A673 (cell line): ENCODE measurements at regions not wholly inside any gene's neighbourhood (a gene's known extent, or its start where the extent isn't known, plus 50 kb on each side); places are given as distances from the start of the nearest gene placed in this dataset.

ENCODE experiments used
- BruUV-seq: library from RNA; stranded (reverse); fragments of 400-500 nt; replicated peaks from 2 replicates; lab custom pipeline; 2021; lab: Mats Ljungman, UMichigan
- CTCF ChIA-PET: fragments of 300-600 bp; sonication (Branson Sonifier 250); formaldehyde crosslinking; loops from one replicate; lab custom pipeline; 2022; ENCODE audit warnings: antibody characterized with exemption; lab: Charles Lee
- POLR2A ChIA-PET: fragments of 300-600 bp; sonication (Branson Sonifier 250); formaldehyde crosslinking; loops from one replicate; lab custom pipeline; 2022; ENCODE audit warnings: antibody characterized with exemption; ENCODE audit not compliant: low non-redundant PET; lab: Charles Lee
- DNase-seq: peaks from one replicate; pipeline ENCODE4 v3.0.0-alpha.2; 2015; ENCODE audit warnings: low spot score
- H3K27ac ChIP-seq: fragments of 200-600 bp; sonication (generic); 2 replicates; pipeline ENCODE4 v1.5.1; 2016; ENCODE audit warnings: mixed run types, low read depth, mild to moderate bottlenecking, mixed read lengths, antibody characterized with exemption, low read length; ENCODE audit not compliant: poor library complexity, severe bottlenecking
- H3K27me3 ChIP-seq: fragments of 200-600 bp; sonication (generic); replicated peaks from 2 replicates; pipeline ENCODE4 v1.6.1; 2017; ENCODE audit warnings: mixed run types, low read depth, mild to moderate bottlenecking, mixed read lengths, antibody characterized with exemption, low read length; ENCODE audit not compliant: insufficient read depth, poor library complexity
- H3K36me3 ChIP-seq: fragments of 200-600 bp; sonication (generic); 2 replicates; pipeline ENCODE4 v1.6.1; 2016; ENCODE audit warnings: mixed run types, mild to moderate bottlenecking, mixed read lengths, antibody characterized with exemption, low read length; ENCODE audit not compliant: insufficient read depth, poor library complexity, severe bottlenecking
- H3K4me1 ChIP-seq: fragments of 200-600 bp; sonication (generic); 2 replicates; pipeline ENCODE4 v1.6.1; 2017; ENCODE audit warnings: mixed run types, mild to moderate bottlenecking, mixed read lengths, antibody characterized with exemption, low read length; ENCODE audit not compliant: insufficient read depth, poor library complexity, severe bottlenecking
- H3K4me3 ChIP-seq: fragments of 200-600 bp; sonication (generic); 2 replicates; pipeline ENCODE4 v1.5.1; 2016; ENCODE audit warnings: low read depth, mixed run types, mild to moderate bottlenecking, mixed read lengths, low read length; ENCODE audit not compliant: poor library complexity, severe bottlenecking
- H3K9me3 ChIP-seq: fragments of 200-600 bp; sonication (generic); 2 replicates; pipeline ENCODE4 v1.6.1; 2016; ENCODE audit warnings: mixed run types, low read depth, mild to moderate bottlenecking, mixed read lengths, antibody characterized with exemption, low read length; ENCODE audit not compliant: poor library complexity, severe bottlenecking
- EZH2 ChIP-seq: fragments of 200-600 bp; sonication (generic); IDR thresholded peaks from 2 replicates; pipeline ENCODE4 v1.6.1; 2017; ENCODE audit warnings: borderline replicate concordance, low read depth, mild to moderate bottlenecking, mixed read lengths, antibody characterized with exemption, low read length; ENCODE audit not compliant: poor library complexity, severe bottlenecking
- intact Hi-C: fragments of 100-400 bp; cut with micrococcal nuclease; formaldehyde crosslinking; loops from one replicate; pipeline ENCODE4 v1.10.0; 2022; ENCODE audit not compliant: unreplicated experiment
- TF ChIP-seq, protein P1 (sequence below): fragments of 300-800, 200-600 bp; sonication (generic); conservative IDR thresholded peaks from 2 replicates; pipeline ENCODE4 v1.5.1; 2017; ENCODE audit warnings: low read depth, mild to moderate bottlenecking, antibody characterized with exemption, low read length, moderate library complexity, mixed read lengths

DNA sequence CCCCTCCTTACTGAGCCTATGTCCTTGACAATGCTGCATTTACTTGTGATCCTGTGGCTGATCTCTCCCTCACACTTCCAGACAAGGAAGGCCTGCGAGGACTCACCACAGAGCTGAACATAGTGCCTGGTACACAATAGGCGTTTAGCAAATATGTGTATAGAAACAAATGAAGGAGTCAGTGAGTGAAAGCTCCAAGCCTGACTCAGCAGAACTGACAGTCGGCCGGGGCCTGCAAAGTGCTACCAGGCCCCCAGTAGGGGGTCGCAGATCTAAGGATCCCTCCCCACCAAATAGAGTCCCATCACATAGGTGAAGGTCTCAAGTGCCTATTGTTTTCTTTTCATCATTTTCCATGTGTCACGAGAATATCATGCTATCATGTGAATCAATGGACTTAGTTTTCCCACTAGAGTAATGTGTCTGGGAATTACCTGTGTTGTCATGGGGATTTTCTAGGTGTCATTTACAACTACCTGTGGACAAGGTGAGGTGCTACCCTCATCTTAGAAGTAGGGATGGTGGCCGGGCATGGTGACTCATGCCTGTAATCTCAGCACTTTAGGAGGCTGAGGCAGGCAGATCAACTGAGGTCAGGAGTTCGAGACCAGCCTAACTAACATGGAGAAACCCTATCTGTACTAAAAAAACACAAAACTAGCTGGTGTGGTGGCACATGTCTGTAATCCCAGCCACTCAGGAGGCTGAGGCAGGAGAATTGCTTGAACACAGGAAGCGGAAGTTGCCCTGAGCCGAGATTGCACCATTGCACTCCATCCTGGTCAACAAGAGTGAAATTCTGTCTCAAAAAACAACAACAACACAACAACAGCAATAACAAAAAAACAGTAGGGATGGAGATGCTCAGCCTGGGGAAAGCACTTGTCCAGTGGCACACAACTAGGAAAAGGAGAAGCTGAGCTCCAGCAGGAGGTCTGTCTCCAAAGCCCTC lies 50.3 kb upstream of the CYP2A7 start:
- peaks cover 18% of the 10 kb centered on the region for H3K27me3 ChIP-seq
- CTCF ChIA-PET: interaction anchor here (0.6 kb wide), 1 partner anchor 298 kb away, joined by 3 read pairs; no protein-coding TSS in a partner anchor

More for the DNA sequence above, 50.3 kb upstream of the CYP2A7 start:
- no peak overlapping the region for H3K4me3 ChIP-seq
- TF ChIP-seq EZH2: no peak
- TF ChIP-seq, protein P1, sequence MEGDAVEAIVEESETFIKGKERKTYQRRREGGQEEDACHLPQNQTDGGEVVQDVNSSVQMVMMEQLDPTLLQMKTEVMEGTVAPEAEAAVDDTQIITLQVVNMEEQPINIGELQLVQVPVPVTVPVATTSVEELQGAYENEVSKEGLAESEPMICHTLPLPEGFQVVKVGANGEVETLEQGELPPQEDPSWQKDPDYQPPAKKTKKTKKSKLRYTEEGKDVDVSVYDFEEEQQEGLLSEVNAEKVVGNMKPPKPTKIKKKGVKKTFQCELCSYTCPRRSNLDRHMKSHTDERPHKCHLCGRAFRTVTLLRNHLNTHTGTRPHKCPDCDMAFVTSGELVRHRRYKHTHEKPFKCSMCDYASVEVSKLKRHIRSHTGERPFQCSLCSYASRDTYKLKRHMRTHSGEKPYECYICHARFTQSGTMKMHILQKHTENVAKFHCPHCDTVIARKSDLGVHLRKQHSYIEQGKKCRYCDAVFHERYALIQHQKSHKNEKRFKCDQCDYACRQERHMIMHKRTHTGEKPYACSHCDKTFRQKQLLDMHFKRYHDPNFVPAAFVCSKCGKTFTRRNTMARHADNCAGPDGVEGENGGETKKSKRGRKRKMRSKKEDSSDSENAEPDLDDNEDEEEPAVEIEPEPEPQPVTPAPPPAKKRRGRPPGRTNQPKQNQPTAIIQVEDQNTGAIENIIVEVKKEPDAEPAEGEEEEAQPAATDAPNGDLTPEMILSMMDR: no peak
- no peaks in the 10 kb centered on the region for H3K9me3 ChIP-seq
- H3K36me3 ChIP-seq: no peaks in the 10 kb centered on the region
- POLR2A ChIA-PET: no interaction called here
- H3K4me1 ChIP-seq: no peaks in the 10 kb centered on the region
- no peak overlapping the region for H3K27ac ChIP-seq
- no TSS peak for BruUV-seq
- no peak for DNase-seq
- intact Hi-C loops: no loop called here
